DND-41 (cell line): ENCODE measurements at regions not wholly inside any gene's neighbourhood (a gene's known extent, or its start where the extent isn't known, plus 50 kb on each side); places are given as distances from the start of the nearest gene placed in this dataset.
A peak's percentile ranks its signal among the peaks of the same experiment; 100 is the strongest.

Experiments
- ATAC-seq: fragments of 200-7000 bp; cut with Tn5 transposase; 3 replicates; pipeline ENCODE4 v1.9.1; 2021; ENCODE audit warnings: low read depth; ENCODE audit not compliant: insufficient read depth
- DNase-seq: peaks from one replicate; pipeline ENCODE4 v3.0.0-alpha.2; 2020
- H2AFZ ChIP-seq: 2 replicates; pipeline ENCODE4 v1.6.0; 2012; ENCODE audit warnings: low read depth, low read length
- H3K27ac ChIP-seq: 2 replicates; pipeline ENCODE4 v1.5.1; 2012; ENCODE audit warnings: low read length, inconsistent platforms
- H3K27me3 ChIP-seq: fragments of 200-600 bp; sonication (generic); 2 replicates; pipeline ENCODE4 v1.6.0; 2012; ENCODE audit warnings: low read length, mild to moderate bottlenecking, inconsistent platforms; ENCODE audit not compliant: insufficient read depth, poor library complexity
- H3K36me3 ChIP-seq: 2 replicates; pipeline ENCODE4 v1.5.1; 2012; ENCODE audit warnings: low read length, inconsistent platforms; ENCODE audit not compliant: insufficient read depth
- H3K4me1 ChIP-seq: 2 replicates; pipeline ENCODE4 v1.5.1; 2012; ENCODE audit warnings: mild to moderate bottlenecking, low read length; ENCODE audit not compliant: insufficient read depth
- H3K4me2 ChIP-seq: 2 replicates; pipeline ENCODE4 v1.6.0; 2012; ENCODE audit warnings: mild to moderate bottlenecking, moderate library complexity, low read length, inconsistent platforms; ENCODE audit not compliant: insufficient read depth
- H3K4me3 ChIP-seq, 2 experiments: fragments of 200-600 bp in 1 of 2; shearing (Covaris generic) in 1 of 2; 2 replicates each; pipeline ENCODE4 v1.5.1; 2012 to 2016; ENCODE audit warnings: inconsistent platforms in 2 of 2, low read length in 2 of 2, mild to moderate bottlenecking in 2 of 2, low read depth in 1 of 2, moderate library complexity in 1 of 2
- H3K79me2 ChIP-seq: 2 replicates; pipeline ENCODE4 v1.6.0; 2012; ENCODE audit warnings: low read length, inconsistent platforms; ENCODE audit not compliant: insufficient read depth
- H3K9ac ChIP-seq: 2 replicates; pipeline ENCODE4 v1.6.0; 2012; ENCODE audit warnings: low read depth, mild to moderate bottlenecking, inconsistent platforms, low read length, moderate library complexity
- H3K9me3 ChIP-seq: 2 replicates; pipeline ENCODE4 v1.5.1; 2012; ENCODE audit warnings: low read length, moderate library complexity, mild to moderate bottlenecking, inconsistent platforms; ENCODE audit not compliant: insufficient read depth, severe bottlenecking
- H4K20me1 ChIP-seq: 2 replicates; pipeline ENCODE4 v1.6.0; 2012; ENCODE audit warnings: low read length; ENCODE audit not compliant: insufficient read depth
- EZH2 ChIP-seq: IDR thresholded peaks from 3 replicates; pipeline ENCODE4 v1.6.1; 2012; ENCODE audit warnings: borderline replicate concordance, low read depth, mild to moderate bottlenecking, moderate library complexity, low read length, inconsistent platforms; ENCODE audit not compliant: severe bottlenecking
- TF ChIP-seq, protein P1 (sequence below): IDR thresholded peaks from 2 replicates; pipeline ENCODE4 v1.5.1; 2012; ENCODE audit warnings: borderline replicate concordance, low read length, moderate library complexity, mild to moderate bottlenecking; ENCODE audit not compliant: poor library complexity, severe bottlenecking; ENCODE audit errors: extremely low read depth

DNA sequence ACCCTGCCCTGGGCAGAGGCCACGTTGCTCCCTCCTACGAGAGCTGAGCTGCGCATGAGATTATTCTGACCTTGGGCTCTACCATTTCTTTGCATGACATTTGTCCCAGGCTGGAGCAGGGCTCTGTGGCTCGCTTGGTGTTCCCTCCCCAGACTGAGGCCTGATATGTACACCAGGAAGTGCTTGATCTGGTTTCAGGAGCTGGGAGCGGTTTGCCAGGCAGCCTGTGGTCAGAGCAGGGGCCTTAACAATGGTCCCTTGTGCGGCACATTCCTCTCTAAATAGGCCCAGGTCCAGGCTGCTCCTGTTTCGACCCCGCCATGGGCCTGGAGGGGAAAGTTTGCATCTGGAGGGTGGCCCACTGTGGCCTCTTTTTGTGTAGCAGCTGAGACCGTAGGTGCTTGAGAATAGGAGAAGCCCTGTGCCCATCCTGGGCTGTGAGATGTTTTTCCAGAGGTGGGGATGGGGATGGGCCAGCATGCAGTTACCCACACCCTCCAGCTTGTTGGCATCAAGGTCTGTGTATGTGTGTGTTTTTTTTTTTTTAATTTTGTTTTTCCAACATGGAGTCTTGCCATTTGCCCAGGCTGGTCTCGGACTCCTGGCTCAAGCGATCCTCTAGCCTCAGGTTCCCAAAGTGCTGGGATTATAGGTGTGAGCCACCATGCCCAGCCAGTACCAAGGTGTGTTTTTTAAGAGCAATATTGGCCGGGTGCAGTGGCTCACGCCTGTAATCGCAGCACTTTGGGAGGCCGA, 253.9 kb downstream of the SEC14L1 start:
- no peak overlapping the region for H3K9ac ChIP-seq
- no peaks in the 10 kb centered on the region for H3K27me3 ChIP-seq
- H3K4me1 ChIP-seq: peaks cover 43% of the 10 kb centered on the region
- DNase-seq (no peak), ATAC-seq (no peak)
- no peak for TF ChIP-seq EZH2
- TF ChIP-seq, protein P1, sequence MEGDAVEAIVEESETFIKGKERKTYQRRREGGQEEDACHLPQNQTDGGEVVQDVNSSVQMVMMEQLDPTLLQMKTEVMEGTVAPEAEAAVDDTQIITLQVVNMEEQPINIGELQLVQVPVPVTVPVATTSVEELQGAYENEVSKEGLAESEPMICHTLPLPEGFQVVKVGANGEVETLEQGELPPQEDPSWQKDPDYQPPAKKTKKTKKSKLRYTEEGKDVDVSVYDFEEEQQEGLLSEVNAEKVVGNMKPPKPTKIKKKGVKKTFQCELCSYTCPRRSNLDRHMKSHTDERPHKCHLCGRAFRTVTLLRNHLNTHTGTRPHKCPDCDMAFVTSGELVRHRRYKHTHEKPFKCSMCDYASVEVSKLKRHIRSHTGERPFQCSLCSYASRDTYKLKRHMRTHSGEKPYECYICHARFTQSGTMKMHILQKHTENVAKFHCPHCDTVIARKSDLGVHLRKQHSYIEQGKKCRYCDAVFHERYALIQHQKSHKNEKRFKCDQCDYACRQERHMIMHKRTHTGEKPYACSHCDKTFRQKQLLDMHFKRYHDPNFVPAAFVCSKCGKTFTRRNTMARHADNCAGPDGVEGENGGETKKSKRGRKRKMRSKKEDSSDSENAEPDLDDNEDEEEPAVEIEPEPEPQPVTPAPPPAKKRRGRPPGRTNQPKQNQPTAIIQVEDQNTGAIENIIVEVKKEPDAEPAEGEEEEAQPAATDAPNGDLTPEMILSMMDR: no peak
- H3K4me2 ChIP-seq: no peak overlapping the region
- peaks cover 57% of the 10 kb centered on the region for H4K20me1 ChIP-seq
- H3K36me3 ChIP-seq: peaks cover 31% of the 10 kb centered on the region; the same call in 1 of the 2 replicates
- peaks cover 97% of the 10 kb centered on the region for H3K79me2 ChIP-seq
- H2AFZ ChIP-seq: no peak overlapping the region
- no peak overlapping the region for H3K4me3 ChIP-seq
- no peaks in the 10 kb centered on the region for H3K9me3 ChIP-seq
- H3K27ac ChIP-seq: peak overlapping the region; percentile 45; the same call in 1 of the 2 replicates

DNA sequence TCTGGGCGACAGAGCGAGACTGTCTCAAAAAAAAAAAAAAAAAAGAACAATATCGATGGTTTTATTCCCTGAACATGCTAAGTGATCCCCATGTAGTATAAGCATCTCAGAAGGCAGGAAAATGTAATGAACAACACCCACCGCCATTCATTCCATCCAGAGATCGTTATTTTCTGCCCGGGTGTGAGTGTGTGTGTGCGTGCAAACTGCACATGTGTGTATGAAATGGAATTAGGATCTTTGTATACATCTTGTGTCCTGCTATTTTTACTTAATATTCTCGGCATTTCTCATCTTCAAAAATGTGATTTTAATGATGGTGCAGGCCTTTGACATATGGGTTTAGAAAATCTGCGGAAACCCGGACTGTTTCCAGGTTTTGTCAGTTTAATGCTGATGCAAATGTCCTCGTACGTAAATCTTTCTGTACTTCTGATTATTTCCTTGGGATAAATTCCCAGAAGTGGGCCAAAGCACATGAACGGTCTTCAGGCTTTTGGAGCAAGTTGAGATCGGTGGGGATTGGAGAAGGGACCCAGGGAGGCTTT, 254.8 kb downstream of the SEC14L1 start:
- Histone ChIP-seq H3K79me2 (peaks cover 95% of the 10 kb centered on the region), H3K4me3 (no peak overlapping the region), H3K9ac (no peak overlapping the region), H3K27me3 (no peaks in the 10 kb centered on the region), H3K27ac (no peak overlapping the region), H3K36me3 (peaks cover 30% of the 10 kb centered on the region; the same call in 1 of the 2 replicates), H3K4me1 (peaks cover 44% of the 10 kb centered on the region), H4K20me1 (peaks cover 54% of the 10 kb centered on the region), H2AFZ (no peak overlapping the region), H3K9me3 (no peaks in the 10 kb centered on the region), H3K4me2 (no peak overlapping the region)
- no peak for TF ChIP-seq EZH2
- TF ChIP-seq, protein P1: no peak
- DNase-seq (no peak), ATAC-seq (no peak)

DNA sequence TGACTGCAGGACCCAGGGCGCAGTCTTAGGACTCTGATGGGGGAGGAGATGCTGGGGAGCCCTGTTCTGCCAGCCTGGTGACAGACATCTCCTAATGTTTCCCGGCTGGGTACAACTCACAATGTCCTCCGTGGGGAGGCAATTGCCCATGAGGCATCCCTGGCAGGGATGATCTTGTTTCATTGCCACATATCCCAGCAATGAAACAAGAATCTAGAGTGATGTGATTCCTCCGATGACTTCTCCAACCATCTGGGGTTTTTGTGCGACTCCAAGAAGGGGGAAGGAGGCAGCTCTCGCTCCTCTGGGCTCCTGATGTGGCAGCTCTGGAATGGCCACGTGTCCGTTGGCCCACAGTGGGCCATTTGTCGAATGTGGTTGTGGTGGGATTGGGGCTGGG, 255.8 kb downstream of the SEC14L1 start:
- H3K79me2 ChIP-seq: peaks cover 95% of the 10 kb centered on the region
- peak overlapping the region; percentile 37; the same call in 1 of the 2 replicates for H3K27ac ChIP-seq

More for the DNA sequence above, 255.8 kb downstream of the SEC14L1 start:
- TF ChIP-seq, protein P1: no peak
- no peak for TF ChIP-seq EZH2
- Histone ChIP-seq H4K20me1 (peaks cover 45% of the 10 kb centered on the region), H2AFZ (no peak overlapping the region), H3K27me3 (no peaks in the 10 kb centered on the region), H3K4me2 (no peak overlapping the region), H3K9me3 (no peaks in the 10 kb centered on the region), H3K9ac (no peak overlapping the region), H3K4me3 (no peak overlapping the region), H3K4me1 (peaks cover 44% of the 10 kb centered on the region), H3K36me3 (peaks cover 21% of the 10 kb centered on the region; the same call in 1 of the 2 replicates)
- no peak for DNase-seq
- no peak for ATAC-seq
